Lower lobe of right lung (tissue), 2 donors: ENCODE measurements at regions not wholly inside any gene's neighbourhood (a gene's known extent, or its start where the extent isn't known, plus 50 kb on each side); places are given as distances from the start of the nearest gene placed in this dataset.

ENCODE experiments used
- ATAC-seq, 2 donors: fragments of 200-7000 bp; cut with Tn5 transposase; one replicate each; pipeline ENCODE4 v1.9.1; 2020 to 2022; ENCODE audit warnings: mild to moderate bottlenecking in 2 of 2, moderate library complexity in 2 of 2
- DNase-seq: peaks from one replicate; pipeline ENCODE4 v3.0.0-alpha.2; 2020
- H3K27ac ChIP-seq: fragments of 200-600 bp; one replicate; pipeline ENCODE4 v1.8.0; 2022
- H3K27me3 ChIP-seq: fragments of 200-600 bp; one replicate; pipeline ENCODE4 v1.8.0; 2022; ENCODE audit warnings: low read depth
- H3K36me3 ChIP-seq: fragments of 200-600 bp; one replicate; pipeline ENCODE4 v1.8.0; 2022; ENCODE audit warnings: mild to moderate bottlenecking
- H3K4me1 ChIP-seq: fragments of 200-600 bp; one replicate; pipeline ENCODE4 v1.8.0; 2022
- H3K4me3 ChIP-seq: fragments of 200-600 bp; one replicate; pipeline ENCODE4 v1.8.0; 2022; ENCODE audit warnings: mild to moderate bottlenecking
- H3K9me3 ChIP-seq: fragments of 200-600 bp; one replicate; pipeline ENCODE4 v1.8.0; 2022
- intact Hi-C: fragments of 100-400 bp; cut with DNase I; formaldehyde crosslinking; loops from one replicate; pipeline ENCODE4 v1.11.0; 2022
- TF ChIP-seq, protein P1 (sequence below): fragments of 200-600 bp; IDR thresholded peaks from one replicate; pipeline ENCODE4 v1.8.0; 2022; ENCODE audit warnings: antibody characterized with exemption, mild to moderate bottlenecking
- donor health status: DM: no; HTN: yes; CAD: no; lungs with severe emphysema.

DNA sequence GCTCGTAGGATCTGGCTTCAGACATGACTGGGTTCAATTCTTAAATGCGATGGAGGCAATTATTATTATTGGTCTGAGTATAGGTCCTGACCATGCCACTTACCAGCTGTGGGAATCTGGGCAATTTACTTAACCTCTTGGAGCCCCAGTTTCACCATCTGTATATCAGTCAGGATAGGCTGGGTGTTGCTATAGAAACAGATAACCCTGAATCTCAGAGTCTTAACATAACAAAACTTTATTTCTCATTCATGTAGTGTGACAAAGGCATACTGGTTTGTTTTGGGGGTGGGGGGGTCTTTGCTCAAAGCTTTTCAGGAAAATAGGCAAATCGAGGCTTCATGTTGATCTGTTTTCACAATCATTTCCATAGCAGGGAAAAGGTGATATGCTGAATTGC is 199.6 kb upstream of the SRRM4 start:
- H3K36me3 ChIP-seq, result no peaks in the 10 kb centered on the region
- TF ChIP-seq, protein P1, sequence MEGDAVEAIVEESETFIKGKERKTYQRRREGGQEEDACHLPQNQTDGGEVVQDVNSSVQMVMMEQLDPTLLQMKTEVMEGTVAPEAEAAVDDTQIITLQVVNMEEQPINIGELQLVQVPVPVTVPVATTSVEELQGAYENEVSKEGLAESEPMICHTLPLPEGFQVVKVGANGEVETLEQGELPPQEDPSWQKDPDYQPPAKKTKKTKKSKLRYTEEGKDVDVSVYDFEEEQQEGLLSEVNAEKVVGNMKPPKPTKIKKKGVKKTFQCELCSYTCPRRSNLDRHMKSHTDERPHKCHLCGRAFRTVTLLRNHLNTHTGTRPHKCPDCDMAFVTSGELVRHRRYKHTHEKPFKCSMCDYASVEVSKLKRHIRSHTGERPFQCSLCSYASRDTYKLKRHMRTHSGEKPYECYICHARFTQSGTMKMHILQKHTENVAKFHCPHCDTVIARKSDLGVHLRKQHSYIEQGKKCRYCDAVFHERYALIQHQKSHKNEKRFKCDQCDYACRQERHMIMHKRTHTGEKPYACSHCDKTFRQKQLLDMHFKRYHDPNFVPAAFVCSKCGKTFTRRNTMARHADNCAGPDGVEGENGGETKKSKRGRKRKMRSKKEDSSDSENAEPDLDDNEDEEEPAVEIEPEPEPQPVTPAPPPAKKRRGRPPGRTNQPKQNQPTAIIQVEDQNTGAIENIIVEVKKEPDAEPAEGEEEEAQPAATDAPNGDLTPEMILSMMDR, result no peak
- H3K9me3 ChIP-seq, result no peaks in the 10 kb centered on the region
- H3K27ac ChIP-seq, result no peak overlapping the region
- H3K4me3 ChIP-seq, result no peak overlapping the region
- no peaks in the 10 kb centered on the region for H3K27me3 ChIP-seq
- DNase-seq, result no peak
- ATAC-seq, result no peak
- H3K4me1 ChIP-seq, result no peaks in the 10 kb centered on the region
- intact Hi-C loops, result no loop called here

DNA sequence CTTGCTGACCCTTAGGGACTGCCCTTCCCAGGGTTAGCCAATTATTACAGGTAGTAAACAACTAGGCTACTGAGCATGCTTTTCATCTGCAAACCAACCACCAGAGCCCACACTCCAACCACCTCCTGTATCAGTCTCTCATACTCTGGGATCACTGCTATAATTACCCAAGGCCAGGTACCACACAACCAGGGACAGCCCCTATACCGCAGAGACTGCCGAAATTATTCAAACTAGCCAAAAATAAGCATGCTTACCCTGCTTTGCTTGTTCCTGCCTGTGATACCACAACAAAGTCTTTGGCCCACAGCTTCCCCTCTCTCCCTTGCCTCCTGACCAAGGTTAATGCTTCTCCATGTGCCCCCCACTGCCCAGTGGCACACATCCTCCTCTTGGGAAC is 197.6 kb upstream of the SRRM4 start:
- intact Hi-C loops, result no loop called here

DNA sequence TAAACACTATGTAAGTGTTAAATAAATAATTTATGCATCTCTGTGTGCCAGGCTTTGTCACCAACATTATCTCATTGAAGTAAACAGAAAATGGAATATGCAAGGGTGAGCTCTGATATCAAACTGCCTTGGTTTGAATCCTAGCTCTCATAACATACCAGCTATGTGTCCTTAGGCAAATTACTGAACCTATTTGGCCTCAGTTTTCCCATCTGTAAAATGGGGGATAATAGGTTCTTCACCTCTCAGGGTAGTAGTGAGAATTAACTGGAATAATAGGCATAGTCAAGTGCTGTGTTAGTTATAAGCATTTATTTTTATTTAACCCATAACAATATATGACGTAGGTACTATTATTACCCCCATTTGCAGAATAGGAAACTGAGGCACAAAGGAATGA is 190.8 kb upstream of the SRRM4 start:
- H3K27me3 ChIP-seq, result no peaks in the 10 kb centered on the region
- H3K27ac ChIP-seq, result no peak overlapping the region
- no peaks in the 10 kb centered on the region for H3K9me3 ChIP-seq
- intact Hi-C loops, result no loop called here
- DNase-seq, result no peak
- H3K4me3 ChIP-seq, result no peak overlapping the region
- no peaks in the 10 kb centered on the region for H3K36me3 ChIP-seq
- ATAC-seq, result no peak
- TF ChIP-seq, protein P1, result no peak
- no peaks in the 10 kb centered on the region for H3K4me1 ChIP-seq

More for the DNA sequence above, 197.6 kb upstream of the SRRM4 start:
- TF ChIP-seq, protein P1, result no peak
- H3K9me3 ChIP-seq, result no peaks in the 10 kb centered on the region
- no peaks in the 10 kb centered on the region for H3K36me3 ChIP-seq
- ATAC-seq, result no peak
- no peaks in the 10 kb centered on the region for H3K27me3 ChIP-seq
- H3K4me3 ChIP-seq, result no peak overlapping the region
- H3K4me1 ChIP-seq, result no peaks in the 10 kb centered on the region
- DNase-seq, result no peak
- no peak overlapping the region for H3K27ac ChIP-seq

DNA sequence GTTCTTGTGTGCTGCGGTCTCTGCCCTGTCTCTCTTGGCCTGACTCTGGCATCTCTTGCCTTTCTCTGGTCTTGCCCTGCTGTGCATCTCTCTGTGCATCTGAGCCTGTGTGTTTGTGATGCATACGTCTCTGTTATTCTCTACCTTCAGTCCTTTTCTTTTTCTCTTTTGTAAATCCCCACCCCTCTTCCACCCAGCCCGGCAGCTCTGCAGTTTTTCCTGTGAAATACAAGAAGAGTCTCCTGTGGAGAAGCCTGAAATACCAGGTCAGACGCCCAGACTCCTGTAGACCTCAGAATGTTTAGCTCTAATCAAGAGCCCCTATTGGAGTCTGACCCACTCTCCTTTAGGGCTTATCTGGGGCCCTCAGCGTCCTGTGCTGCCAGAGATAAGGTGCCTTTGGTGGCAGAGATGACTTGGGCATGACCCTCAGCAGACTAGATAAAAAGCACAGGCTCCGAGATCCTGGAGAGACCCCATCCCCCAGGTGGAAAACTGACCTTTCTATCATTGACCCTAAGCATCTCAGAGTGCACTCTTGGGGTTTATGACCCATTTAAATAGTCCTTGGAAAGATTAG is 167.5 kb upstream of the SRRM4 start:
- ATAC-seq, result no peak
- intact Hi-C loops, result no loop called here
- no peaks in the 10 kb centered on the region for H3K4me1 ChIP-seq
- no peaks in the 10 kb centered on the region for H3K27me3 ChIP-seq
- H3K36me3 ChIP-seq, result no peaks in the 10 kb centered on the region
- no peak for DNase-seq
- H3K9me3 ChIP-seq, result no peaks in the 10 kb centered on the region
- H3K4me3 ChIP-seq, result no peak overlapping the region
- H3K27ac ChIP-seq, result no peak overlapping the region
- TF ChIP-seq, protein P1, result no peak

DNA sequence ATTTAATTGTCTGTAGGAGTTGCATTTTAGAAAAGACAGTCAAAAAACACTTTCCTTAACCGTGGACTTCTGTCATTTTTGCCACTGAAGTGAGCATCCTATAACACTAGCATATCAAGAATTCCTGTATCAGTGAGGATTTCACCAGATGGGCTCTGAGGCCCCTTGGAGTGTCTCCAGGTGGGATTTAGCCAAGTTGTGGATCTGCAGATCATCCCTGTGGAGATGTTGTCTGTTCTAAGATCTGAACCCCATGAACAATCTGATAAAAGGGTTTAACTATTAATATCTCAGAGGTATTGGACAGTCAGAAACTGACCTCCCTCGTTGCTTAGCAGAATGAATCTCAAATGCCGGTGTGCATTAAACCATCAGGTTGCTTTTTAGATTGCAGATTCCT is 165.0 kb upstream of the SRRM4 start:
- intact Hi-C loops, result no loop called here
- no peaks in the 10 kb centered on the region for H3K9me3 ChIP-seq
- H3K36me3 ChIP-seq, result no peaks in the 10 kb centered on the region
- no peaks in the 10 kb centered on the region for H3K4me1 ChIP-seq
- no peak overlapping the region for H3K4me3 ChIP-seq
- no peak overlapping the region for H3K27ac ChIP-seq
- no peak for ATAC-seq
- TF ChIP-seq, protein P1, result no peak
- no peak for DNase-seq
- H3K27me3 ChIP-seq, result no peaks in the 10 kb centered on the region
